H9 (cell line): ENCODE measurements at regions not wholly inside any gene's neighbourhood (a gene's known extent, or its start where the extent isn't known, plus 50 kb on each side); places are given as distances from the start of the nearest gene placed in this dataset.

Experiments used
- DNase-seq: peaks from one replicate; pipeline ENCODE4 v3.0.0-alpha.2; 2017
- H2AFZ ChIP-seq: one replicate; pipeline ENCODE4 v1.6.1; 2013; ENCODE audit warnings: mild to moderate bottlenecking, low read length, control low read depth, moderate library complexity
- H2AK5ac ChIP-seq: 2 replicates; pipeline ENCODE4 v1.6.1; 2013; ENCODE audit warnings: low read length, control low read depth, mixed read lengths; ENCODE audit not compliant: insufficient read length
- H2BK120ac ChIP-seq: one replicate; pipeline ENCODE4 v1.6.1; 2013; ENCODE audit warnings: low read depth, mild to moderate bottlenecking, low read length, control low read depth, inconsistent platforms; ENCODE audit not compliant: poor library complexity, severe bottlenecking
- H2BK12ac ChIP-seq: 2 replicates; pipeline ENCODE4 v1.6.1; 2013; ENCODE audit warnings: low read length, control low read depth, mixed read lengths, low read depth; ENCODE audit not compliant: insufficient read length
- H2BK15ac ChIP-seq: 2 replicates; pipeline ENCODE4 v1.6.1; 2013; ENCODE audit warnings: low read depth, low read length, control low read depth
- H2BK20ac ChIP-seq: one replicate; pipeline ENCODE4 v1.6.1; 2013; ENCODE audit warnings: low read depth, mild to moderate bottlenecking, low read length, control low read depth, inconsistent platforms; ENCODE audit not compliant: poor library complexity, severe bottlenecking
- H2BK5ac ChIP-seq: 2 replicates; pipeline ENCODE4 v1.6.1; 2013; ENCODE audit warnings: low read length, control low read depth, mixed read lengths; ENCODE audit not compliant: insufficient read length
- H3K14ac ChIP-seq: 2 replicates; pipeline ENCODE4 v1.6.1; 2013; ENCODE audit warnings: low read length, control low read depth; ENCODE audit not compliant: insufficient read depth
- H3K18ac ChIP-seq: 2 replicates; pipeline ENCODE4 v1.6.1; 2013; ENCODE audit warnings: low read depth, mild to moderate bottlenecking, mixed read lengths, low read length, control low read depth; ENCODE audit not compliant: insufficient read length
- H3K23ac ChIP-seq: 2 replicates; pipeline ENCODE4 v1.6.1; 2013; ENCODE audit warnings: low read length, control low read depth, mixed read lengths, low read depth; ENCODE audit not compliant: insufficient read length
- H3K23me2 ChIP-seq: 2 replicates; pipeline ENCODE4 v1.6.1; 2013; ENCODE audit warnings: low read depth, mild to moderate bottlenecking, mixed read lengths, low read length, control low read depth; ENCODE audit not compliant: insufficient read length, poor library complexity, severe bottlenecking
- H3K27ac ChIP-seq: 2 replicates; pipeline ENCODE4 v1.5.1; 2013; ENCODE audit warnings: low read length, control low read depth, mixed read lengths, low read depth; ENCODE audit not compliant: insufficient read length
- H3K27me3 ChIP-seq: 2 replicates; pipeline ENCODE4 v1.6.1; 2013; ENCODE audit warnings: low read length, control low read depth, inconsistent platforms; ENCODE audit not compliant: insufficient read depth
- H3K4ac ChIP-seq: 2 replicates; pipeline ENCODE4 v1.6.1; 2013; ENCODE audit warnings: low read depth, mild to moderate bottlenecking, control low read depth, inconsistent platforms, low read length, moderate library complexity
- H3K4me1 ChIP-seq: 2 replicates; pipeline ENCODE4 v1.6.1; 2013; ENCODE audit warnings: low read length, control low read depth, inconsistent platforms; ENCODE audit not compliant: insufficient read depth
- H3K4me2 ChIP-seq: 2 replicates; pipeline ENCODE4 v1.6.1; 2013; ENCODE audit warnings: low read length, control low read depth, mixed read lengths; ENCODE audit not compliant: insufficient read length, insufficient read depth
- H3K56ac ChIP-seq: 2 replicates; pipeline ENCODE4 v1.6.1; 2013; ENCODE audit warnings: low read depth, mild to moderate bottlenecking, mixed read lengths, low read length, control low read depth; ENCODE audit not compliant: insufficient read length
- H3K79me1 ChIP-seq: 2 replicates; pipeline ENCODE4 v1.6.1; 2013; ENCODE audit warnings: low read depth, mild to moderate bottlenecking, moderate library complexity, low read length, control low read depth, inconsistent platforms; ENCODE audit not compliant: insufficient read depth, poor library complexity, severe bottlenecking
- H3K79me2 ChIP-seq: 2 replicates; pipeline ENCODE4 v1.6.1; 2013; ENCODE audit warnings: low read length, control low read depth, inconsistent platforms; ENCODE audit not compliant: insufficient read depth
- H3K9ac ChIP-seq: 2 replicates; pipeline ENCODE4 v1.6.1; 2013; ENCODE audit warnings: low read length, control low read depth, mixed read lengths; ENCODE audit not compliant: insufficient read length; ENCODE audit errors: extremely low read depth
- H3K9me3 ChIP-seq: one replicate; pipeline ENCODE4 v1.6.1; 2013; ENCODE audit warnings: low read depth, low read length, inconsistent platforms; ENCODE audit not compliant: control insufficient read depth
- H3T11ph ChIP-seq: one replicate; pipeline ENCODE4 v1.6.1; 2013; ENCODE audit warnings: mild to moderate bottlenecking, low read length, control low read depth, inconsistent platforms
- H4K20me1 ChIP-seq: one replicate; pipeline ENCODE4 v1.6.1; 2013; ENCODE audit not compliant: control insufficient read depth, insufficient read length, insufficient read depth
- H4K5ac ChIP-seq: 2 replicates; pipeline ENCODE4 v1.6.1; 2013; ENCODE audit warnings: low read depth, mild to moderate bottlenecking, mixed read lengths, low read length, control low read depth; ENCODE audit not compliant: insufficient read length
- H4K8ac ChIP-seq: replicated peaks from 2 replicates; pipeline ENCODE4 v1.6.1; 2013; ENCODE audit warnings: low read length, control low read depth, mixed read lengths, low read depth; ENCODE audit not compliant: insufficient read length
- H4K91ac ChIP-seq: 2 replicates; pipeline ENCODE4 v1.6.1; 2013; ENCODE audit warnings: low read depth, mild to moderate bottlenecking, moderate library complexity, mixed read lengths, low read length, control low read depth; ENCODE audit not compliant: insufficient read length
- H3K27ac Mint-ChIP-seq, 3 experiments: 2 replicates in 2 of 3; 3 replicates in 1 of 3; pipeline ENCODE4 v1.8.0; 2020 to 2021; ENCODE audit warnings: mixed read lengths in 3 of 3, mild to moderate bottlenecking in 1 of 3, moderate library complexity in 1 of 3
- H3K27me3 Mint-ChIP-seq: 2 replicates; pipeline ENCODE4 v1.8.0; 2021; ENCODE audit warnings: low read depth, mild to moderate bottlenecking, moderate library complexity, mixed read lengths
- H3K36me3 Mint-ChIP-seq, 3 experiments: 2 replicates in 2 of 3; 3 replicates in 1 of 3; pipeline ENCODE4 v1.8.0; 2020 to 2021; ENCODE audit warnings: low read depth in 3 of 3, mixed read lengths in 3 of 3; ENCODE audit not compliant: insufficient read depth in 1 of 3
- H3K4me1 Mint-ChIP-seq, 2 experiments: 2 replicates each; pipeline ENCODE4 v1.8.0; 2020; ENCODE audit warnings: mixed read lengths in 2 of 2
- H3K4me3 Mint-ChIP-seq, 2 experiments: 2 replicates in 1 of 2; 3 replicates in 1 of 2; pipeline ENCODE4 v1.8.0; 2020 to 2021; ENCODE audit warnings: mild to moderate bottlenecking in 2 of 2, mixed read lengths in 2 of 2, moderate library complexity in 1 of 2
- H3K9me3 Mint-ChIP-seq, 2 experiments: 2 replicates in 1 of 2; 3 replicates in 1 of 2; pipeline ENCODE4 v1.8.0; 2020; ENCODE audit warnings: mild to moderate bottlenecking in 2 of 2, mixed read lengths in 2 of 2, moderate library complexity in 1 of 2
- CTCF ChIP-seq: fragments of 200-600 bp; sonication (generic); conservative IDR thresholded peaks from 3 replicates; pipeline ENCODE4 v1.8.0; 2021; ENCODE audit warnings: antibody characterized with exemption, mild to moderate bottlenecking
- WGBS: extraction: QIAGEN DNeasy Blood & Tissue Kit; methylation state at CpG from one replicate; pipeline ENCODE4 v1.1.7; 2013; ENCODE audit warnings: missing lambda C conversion rate, low lambda C conversion rate, mixed read lengths; ENCODE audit not compliant: insufficient read length; ENCODE audit errors: extremely low coverage; 5-methylcytosine and 5-hydroxymethylcytosine counted together

- Histone ChIP-seq H4K8ac (no peak overlapping the region), H3K23ac (no peak overlapping the region), H2BK15ac (no peak overlapping the region), H3K79me2 (no peaks in the 10 kb centered on the region), H3K9ac (no peak overlapping the region), H3K18ac (no peak overlapping the region), H3K9me3 (no peaks in the 10 kb centered on the region), H2BK20ac (no peak overlapping the region), H3K14ac (no peak overlapping the region), H2BK5ac (no peak overlapping the region), H4K5ac (no peak overlapping the region), H3K27ac (no peak overlapping the region), H3K4ac (no peak overlapping the region), H3K79me1 (no peaks in the 10 kb centered on the region), H4K20me1 (no peaks in the 10 kb centered on the region), H2AFZ (no peak overlapping the region), H3K4me1 (no peaks in the 10 kb centered on the region), H3K56ac (no peak overlapping the region), H2AK5ac (no peak overlapping the region), H2BK12ac (no peak overlapping the region), H3K27me3 (no peaks in the 10 kb centered on the region), H3K4me2 (no peak overlapping the region), H3T11ph (no peak overlapping the region), H2BK120ac (no peak overlapping the region), H4K91ac (no peak overlapping the region), H3K23me2 (no peaks in the 10 kb centered on the region)
- no peak overlapping the region for H3K27ac Mint-ChIP-seq
- H3K9me3 Mint-ChIP-seq, result peaks cover 3 to 5% of the 10 kb centered on the region in 2 experiments; a peak in 4 of 5 replicates
- H3K27me3 Mint-ChIP-seq, result no peaks in the 10 kb centered on the region
- no peak for TF ChIP-seq CTCF
- H3K36me3 Mint-ChIP-seq, result 0 out of 7 replicates have a peak, but pooled peaks cover 0 to 2% (median 0%) of the 10 kb centered on the region in 3 experiments
- WGBS, result no CpG with 5 or more reads among the region's 4 CpGs
- DNase-seq, result no peak
- no peak overlapping the region for H3K4me3 Mint-ChIP-seq
- H3K4me1 Mint-ChIP-seq, result 0 out of 4 replicates have a peak, but pooled peaks cover 0 to 3% of the 10 kb centered on the region in 2 experiments
Measured at GRCh38 chr5:152151113-152151512, 226.5 kb upstream of the GLRA1 start.
